GM12874 (cell line): ENCODE measurements at regions not wholly inside any gene's neighbourhood (a gene's known extent, or its start where the extent isn't known, plus 50 kb on each side); places are given as distances from the start of the nearest gene placed in this dataset.

ENCODE experiments used
- CTCF ChIP-seq: IDR thresholded peaks from 2 replicates; pipeline ENCODE4 v1.5.1; 2011; ENCODE audit warnings: low read depth, mild to moderate bottlenecking, control low read depth, low read length, moderate library complexity; ENCODE audit not compliant: insufficient read depth

GRCh38 chr12:114879354-114879753 is 195.4 kb upstream of the TBX3 start:
- no peak for TF ChIP-seq CTCF

GRCh38 chr12:114878781-114879180 is 194.8 kb upstream of the TBX3 start:
- no peak for TF ChIP-seq CTCF

GRCh38 chr12:114876968-114877680 is 193.1 kb upstream of the TBX3 start:
- no peak for TF ChIP-seq CTCF

GRCh38 chr12:114875313-114875712 is 191.3 kb upstream of the TBX3 start:
- TF ChIP-seq CTCF: no peak

- no peak for TF ChIP-seq CTCF
Measured at GRCh38 chr12:114873656-114874055, 189.7 kb upstream of the TBX3 start.

- TF ChIP-seq CTCF: no peak
Measured at GRCh38 chr12:114868995-114869834, 185.2 kb upstream of the TBX3 start.

- no peak for TF ChIP-seq CTCF
Measured at GRCh38 chr12:114866331-114866730, 182.4 kb upstream of the TBX3 start.
